Hematopoietic multipotent progenitor cell treated with erythropoietin and hydrocortisone succinate and interleukin-3 and kit ligand, for 8 days (in vitro differentiated cells): ENCODE measurements at regions not wholly inside any gene's neighbourhood (a gene's known extent, or its start where the extent isn't known, plus 50 kb on each side); places are given as distances from the start of the nearest gene placed in this dataset.

Source experiments
- DNase-seq: peaks from one replicate; pipeline ENCODE4 v3.0.0-alpha.2; 2015

- no peak for DNase-seq
These were observed 52.9 kb upstream of the SLC28A3 start for GRCh38 chr9:84393266-84393950.

- no peak for DNase-seq
These were observed 53.5 kb upstream of the SLC28A3 start for GRCh38 chr9:84394036-84394435.

GRCh38 chr9:84397151-84397728, 56.7 kb upstream of the SLC28A3 start:
- DNase-seq, result peak; percentile 60

- DNase-seq, result no peak
These were observed 57.3 kb upstream of the SLC28A3 start for GRCh38 chr9:84397822-84398221.

- no peak for DNase-seq
These were observed 62.0 kb upstream of the SLC28A3 start for GRCh38 chr9:84402517-84402916.

GRCh38 chr9:84403288-84403687, 62.7 kb upstream of the SLC28A3 start:
- no peak for DNase-seq

- peak; percentile 13 for DNase-seq
These were observed 63.6 kb upstream of the SLC28A3 start for GRCh38 chr9:84404095-84404686.

- DNase-seq, result no peak
These were observed 65.1 kb upstream of the SLC28A3 start for GRCh38 chr9:84405667-84406066.

- DNase-seq, result no peak
These were observed 67.9 kb upstream of the SLC28A3 start for GRCh38 chr9:84408416-84408815.

GRCh38 chr9:84411683-84412267, 71.2 kb upstream of the SLC28A3 start:
- DNase-seq, result no peak

GRCh38 chr9:84412654-84413053, 72.1 kb upstream of the SLC28A3 start:
- DNase-seq, result no peak

- no peak for DNase-seq
These were observed 72.7 kb upstream of the SLC28A3 start for GRCh38 chr9:84413301-84413700.

GRCh38 chr9:84419031-84419602, 78.6 kb upstream of the SLC28A3 start:
- no peak for DNase-seq

GRCh38 chr9:84424931-84425330, 84.4 kb upstream of the SLC28A3 start:
- DNase-seq, result no peak

- DNase-seq, result no peak
These were observed 92.2 kb upstream of the SLC28A3 start for GRCh38 chr9:84432746-84433145.

GRCh38 chr9:84435902-84436301, 95.3 kb upstream of the SLC28A3 start:
- no peak for DNase-seq

- no peak for DNase-seq
These were observed 96.0 kb upstream of the SLC28A3 start for GRCh38 chr9:84436386-84437109.

- DNase-seq, result no peak
These were observed 97.8 kb upstream of the SLC28A3 start for GRCh38 chr9:84438391-84438790.

GRCh38 chr9:84439250-84439649, 98.7 kb upstream of the SLC28A3 start:
- no peak for DNase-seq

GRCh38 chr9:84442712-84443111, 102.2 kb upstream of the SLC28A3 start:
- no peak for DNase-seq

GRCh38 chr9:84445737-84446136, 105.2 kb upstream of the SLC28A3 start:
- DNase-seq, result no peak

- no peak for DNase-seq
These were observed 106.7 kb upstream of the SLC28A3 start for GRCh38 chr9:84447305-84447704.

- no peak for DNase-seq
These were observed 109.5 kb upstream of the SLC28A3 start for GRCh38 chr9:84450029-84450428.
